Keratinocyte (primary cell): ENCODE measurements at regions not wholly inside any gene's neighbourhood (a gene's known extent, or its start where the extent isn't known, plus 50 kb on each side); places are given as distances from the start of the nearest gene placed in this dataset.

Experiments
- DNase-seq: peaks from one replicate; pipeline ENCODE4 v3.0.0-alpha.2; 2011; ENCODE audit warnings: low read depth, missing footprints, low spot score
- FAIRE-seq: peaks from 2 replicates; lab custom pipeline; 2011; peaks lifted over from hg19 to GRCh38; lab: Jason Lieb, UNC
- H2AFZ ChIP-seq: 2 replicates; pipeline ENCODE4 v1.6.0; 2012; ENCODE audit warnings: low read length, control low read depth, inconsistent platforms; ENCODE audit not compliant: control insufficient read depth
- H3K27ac ChIP-seq: 2 replicates; pipeline ENCODE4 v1.5.1; 2011; ENCODE audit warnings: low read length; ENCODE audit not compliant: control insufficient read depth, insufficient read depth
- H3K27me3 ChIP-seq: 3 replicates; pipeline ENCODE4 v1.6.0; 2011; ENCODE audit warnings: low read length; ENCODE audit not compliant: control insufficient read depth, insufficient read depth; ENCODE audit errors: extremely low read depth
- H3K36me3 ChIP-seq, 2 experiments: 2 replicates in 1 of 2; 3 replicates in 1 of 2; pipeline ENCODE4 v1.5.1; 2011; ENCODE audit warnings: low read length in 2 of 2, mild to moderate bottlenecking in 1 of 2; ENCODE audit not compliant: control insufficient read depth in 2 of 2, insufficient read depth in 2 of 2; ENCODE audit errors: extremely low read depth in 1 of 2
- H3K4me1 ChIP-seq: 3 replicates; pipeline ENCODE4 v1.5.1; 2011; ENCODE audit warnings: low read length; ENCODE audit not compliant: control insufficient read depth, insufficient read depth; ENCODE audit errors: extremely low read depth
- H3K4me2 ChIP-seq: 3 replicates; pipeline ENCODE4 v1.6.0; 2011; ENCODE audit warnings: low read depth, low read length; ENCODE audit not compliant: control insufficient read depth, insufficient read depth; ENCODE audit errors: extremely low read depth
- H3K4me3 ChIP-seq, 3 experiments: fragments of 200-600 bp in 1 of 3; sonication (generic) in 1 of 3; 2 replicates in 2 of 3; 3 replicates in 1 of 3; pipeline ENCODE4 v1.5.1; 2011 to 2016; ENCODE audit warnings: low read length in 3 of 3, mild to moderate bottlenecking in 3 of 3, control low read depth in 2 of 3, inconsistent platforms in 1 of 3, low read depth in 1 of 3, mixed read lengths in 1 of 3, mixed run types in 1 of 3, moderate library complexity in 1 of 3; ENCODE audit not compliant: control insufficient read depth in 2 of 3, insufficient read depth in 2 of 3; ENCODE audit errors: extremely low read depth in 1 of 3
- H3K79me2 ChIP-seq: 2 replicates; pipeline ENCODE4 v1.6.0; 2012; ENCODE audit warnings: low read length; ENCODE audit not compliant: control insufficient read depth, insufficient read depth
- H3K9ac ChIP-seq: 3 replicates; pipeline ENCODE4 v1.6.0; 2011; ENCODE audit warnings: low read length; ENCODE audit not compliant: control insufficient read depth, insufficient read depth; ENCODE audit errors: extremely low read depth
- H3K9me1 ChIP-seq: 3 replicates; pipeline ENCODE4 v1.6.0; 2011; ENCODE audit warnings: low read length; ENCODE audit not compliant: control insufficient read depth, insufficient read depth; ENCODE audit errors: extremely low read depth
- H3K9me3 ChIP-seq: 2 replicates; pipeline ENCODE4 v1.5.1; 2012; ENCODE audit warnings: low read depth, low read length; ENCODE audit not compliant: control insufficient read depth
- H4K20me1 ChIP-seq: 3 replicates; pipeline ENCODE4 v1.6.0; 2011; ENCODE audit warnings: low read length; ENCODE audit not compliant: control insufficient read depth, insufficient read depth; ENCODE audit errors: extremely low read depth
- CTCF ChIP-seq, 3 experiments: IDR thresholded peaks in 1 of 3; conservative IDR thresholded peaks in 1 of 3; optimal IDR thresholded peaks in 1 of 3; 2 replicates in 2 of 3; 3 replicates in 1 of 3; pipeline versions ENCODE3 to v1.5.1; 2011; ENCODE audit warnings: low read length in 3 of 3, mild to moderate bottlenecking in 3 of 3, moderate library complexity in 2 of 3, control low read depth in 1 of 3, inconsistent platforms in 1 of 3; ENCODE audit not compliant: insufficient read depth in 2 of 3; ENCODE audit errors: extremely low read depth in 1 of 3
- EZH2 ChIP-seq: IDR thresholded peaks from one replicate; pipeline ENCODE4 v1.6.1; 2012; ENCODE audit warnings: inconsistent platforms, mild to moderate bottlenecking, low read length, moderate library complexity
- dilution Hi-C: fragments of 300-500 bp; cut with MboI; formaldehyde crosslinking; loops from one replicate; pipeline ENCODE4 v1.7.0; 2020; ENCODE audit warnings: low sequenced_read_pairs; ENCODE audit not compliant: extremely low pct_ligation_motif_present

- Histone ChIP-seq H3K9me3 (no peaks in the 10 kb centered on the region), H3K4me1 (no peaks in the 10 kb centered on the region), H3K4me2 (no peak overlapping the region), H3K36me3 (no peaks in the 10 kb centered on the region), H4K20me1 (no peaks in the 10 kb centered on the region), H3K79me2 (no peaks in the 10 kb centered on the region), H2AFZ (no peak overlapping the region), H3K27me3 (no peaks in the 10 kb centered on the region), H3K9me1 (no peaks in the 10 kb centered on the region), H3K27ac (no peak overlapping the region), H3K9ac (no peak overlapping the region), H3K4me3 (no peak overlapping the region)
- FAIRE-seq (no peak), DNase-seq (no peak)
- TF ChIP-seq CTCF (optimal IDR thresholded peaks at IDR 0.05 in 1 of 3, IDR thresholded peaks at IDR 0.05 in 1 of 3, conservative IDR thresholded peaks at IDR 0.05 in 1 of 3; ENCODE audit: extremely low read depth in 1 of 3, insufficient read depth in 2 of 3, low read length in 3 of 3) (no peak), EZH2 (no peak)
- dilution Hi-C loops, result no loop called here
Measured at GRCh38 chr3:22496641-22497040, 706.5 kb upstream of the UBE2E2 start.

GRCh38 chr3:22506871-22507270 lies 696.3 kb upstream of the UBE2E2 start:
- no peak overlapping the region for H3K4me3 ChIP-seq
- no peaks in the 10 kb centered on the region for H3K4me1 ChIP-seq
- H3K27me3 ChIP-seq, result no peaks in the 10 kb centered on the region
- DNase-seq, result no peak
- no peak for TF ChIP-seq CTCF (optimal IDR thresholded peaks at IDR 0.05 in 1 of 3, IDR thresholded peaks at IDR 0.05 in 1 of 3, conservative IDR thresholded peaks at IDR 0.05 in 1 of 3; ENCODE audit: extremely low read depth in 1 of 3, insufficient read depth in 2 of 3, low read length in 3 of 3)
- TF ChIP-seq EZH2, result no peak
- no peak for FAIRE-seq
- H2AFZ ChIP-seq, result no peak overlapping the region
- no peaks in the 10 kb centered on the region for H3K36me3 ChIP-seq
- no peak overlapping the region for H3K9ac ChIP-seq
- no peaks in the 10 kb centered on the region for H3K9me1 ChIP-seq
- no peak overlapping the region for H3K27ac ChIP-seq
- dilution Hi-C loops, result no loop called here
- H4K20me1 ChIP-seq, result no peaks in the 10 kb centered on the region
- H3K79me2 ChIP-seq, result no peaks in the 10 kb centered on the region
- H3K4me2 ChIP-seq, result no peak overlapping the region
- H3K9me3 ChIP-seq, result no peaks in the 10 kb centered on the region
